ENCODE measurements at regions not wholly inside any gene's neighbourhood (a gene's known extent, or its start where the extent isn't known, plus 50 kb on each side); places are given as distances from the start of the nearest gene placed in this dataset.

- TF ChIP-seq GATA3 (IDR thresholded peaks at IDR 0.05; ENCODE audit: low read depth, low read length): no peak
- no peak for TF ChIP-seq GATA2 (IDR thresholded peaks at IDR 0.05; ENCODE audit: low read depth, low read length)
Observed at GRCh38 chr2:150710916-150711315, 223.4 kb upstream of the RND3 start.

DNA sequence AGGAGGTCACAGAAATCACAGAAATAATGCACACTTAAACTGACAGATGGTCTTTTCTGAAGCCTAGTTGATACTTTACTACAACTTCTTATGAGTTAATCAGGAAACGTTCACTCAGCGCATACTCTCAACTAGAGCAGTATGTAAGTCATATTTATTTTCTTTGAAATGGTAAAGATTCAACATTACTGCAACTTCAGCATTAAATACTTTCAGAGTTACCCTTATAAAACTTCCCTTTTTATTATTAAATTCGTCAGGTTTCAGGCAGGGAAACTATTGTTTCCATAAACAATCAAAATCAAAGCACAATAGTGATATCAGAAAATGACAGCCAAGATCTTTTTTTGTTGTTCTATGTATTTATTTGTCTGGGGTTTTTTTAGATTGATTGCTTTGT lies 222.6 kb upstream of the RND3 start:
- TF ChIP-seq GATA2 (IDR thresholded peaks at IDR 0.05; ENCODE audit: low read depth, low read length) (no peak), GATA3 (IDR thresholded peaks at IDR 0.05; ENCODE audit: low read depth, low read length) (no peak)

DNA sequence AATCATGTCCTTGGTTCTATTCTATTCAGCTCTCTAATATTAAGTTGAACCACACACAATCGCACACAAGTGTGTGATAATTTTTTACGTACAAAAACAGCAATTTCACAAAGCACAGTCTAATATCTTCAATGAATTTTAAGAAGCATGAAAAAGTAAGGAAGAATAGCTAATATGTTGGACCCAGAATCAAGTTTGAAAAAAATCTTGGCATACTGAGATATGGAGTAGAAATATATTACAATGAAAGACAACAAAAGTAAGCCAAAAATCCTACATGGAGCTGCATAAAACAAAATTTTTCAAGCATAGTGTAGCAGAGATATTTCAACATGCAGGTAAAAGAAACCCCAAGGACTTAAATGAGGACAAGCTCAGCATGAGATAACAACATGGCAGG lies 219.1 kb upstream of the RND3 start:
- TF ChIP-seq GATA3 (IDR thresholded peaks at IDR 0.05; ENCODE audit: low read depth, low read length) (no peak), GATA2 (IDR thresholded peaks at IDR 0.05; ENCODE audit: low read depth, low read length) (no peak)

- no peak for TF ChIP-seq GATA2 (IDR thresholded peaks at IDR 0.05; ENCODE audit: low read depth, low read length)
- TF ChIP-seq GATA3 (IDR thresholded peaks at IDR 0.05; ENCODE audit: low read depth, low read length): no peak
Observed at GRCh38 chr2:150705767-150706166, 218.3 kb upstream of the RND3 start.

GRCh38 chr2:150705357-150705756 lies 217.9 kb upstream of the RND3 start:
- no peak for TF ChIP-seq GATA3 (IDR thresholded peaks at IDR 0.05; ENCODE audit: low read depth, low read length)
- TF ChIP-seq GATA2 (IDR thresholded peaks at IDR 0.05; ENCODE audit: low read depth, low read length): no peak

DNA sequence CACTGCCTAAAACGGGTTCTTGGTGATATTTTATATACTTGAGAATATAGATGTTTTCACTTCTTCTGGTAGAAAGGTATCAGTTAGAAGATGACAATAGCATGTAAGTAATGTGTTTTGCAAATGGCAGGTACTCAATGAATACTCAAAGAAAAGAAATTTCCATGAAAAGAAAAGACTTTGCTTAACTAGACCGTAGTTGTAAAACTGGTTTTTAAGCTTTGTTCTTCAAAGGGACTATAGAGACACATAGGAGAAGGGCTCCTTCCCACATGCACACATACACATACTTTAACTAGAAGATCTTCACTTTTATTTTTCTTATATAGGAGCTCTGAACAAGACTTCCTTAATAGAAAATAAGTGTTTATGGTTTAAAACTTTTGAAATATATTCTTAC lies 215.3 kb upstream of the RND3 start:
- TF ChIP-seq GATA3 (IDR thresholded peaks at IDR 0.05; ENCODE audit: low read depth, low read length) (no peak), GATA2 (IDR thresholded peaks at IDR 0.05; ENCODE audit: low read depth, low read length) (no peak)

DNA sequence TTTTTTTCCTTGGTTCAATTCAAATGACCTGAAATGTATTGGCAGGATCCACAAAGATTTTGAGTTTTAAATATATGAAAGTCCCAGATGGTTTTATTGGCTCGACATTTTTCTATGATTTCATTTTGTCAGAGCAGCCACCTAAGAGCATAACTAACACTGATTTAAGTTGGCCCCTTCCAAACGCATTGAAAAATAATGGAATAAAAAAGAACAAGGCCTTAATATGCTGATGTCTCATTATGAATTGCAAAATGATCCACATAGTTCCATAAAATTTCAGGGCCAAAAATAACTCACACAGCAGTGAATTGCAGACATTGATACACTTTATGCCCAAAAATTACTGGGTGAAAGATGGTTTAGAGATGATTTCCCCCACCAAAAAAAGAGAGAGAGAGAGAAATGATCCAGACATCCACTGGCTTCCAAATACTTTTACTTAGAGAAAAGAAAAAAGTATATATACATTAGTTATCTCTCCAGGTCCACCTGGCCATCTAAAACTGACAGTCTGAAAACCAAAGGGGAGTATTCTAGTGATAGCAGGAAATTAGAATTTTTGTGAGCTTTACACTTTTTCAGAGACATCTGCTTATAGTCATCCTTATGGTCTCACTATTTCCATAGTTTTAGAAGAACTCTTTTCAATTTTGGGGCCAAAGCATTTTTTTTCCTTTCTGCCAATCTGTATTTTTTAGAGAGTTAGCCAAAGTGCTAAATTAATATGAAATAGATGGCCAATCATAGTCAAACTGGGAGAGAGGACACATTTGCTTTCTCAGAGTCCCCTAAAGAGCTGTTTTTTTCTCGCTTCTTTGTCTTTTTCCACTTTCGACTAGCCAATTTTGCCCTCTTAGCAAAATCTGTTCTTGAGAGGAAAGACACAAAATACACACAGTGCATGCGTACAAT lies 213.5 kb upstream of the RND3 start:
- TF ChIP-seq GATA3 (IDR thresholded peaks at IDR 0.05; ENCODE audit: low read depth, low read length) (no peak), GATA2 (IDR thresholded peaks at IDR 0.05; ENCODE audit: low read depth, low read length) (no peak)

GRCh38 chr2:150699218-150699617 lies 211.8 kb upstream of the RND3 start:
- TF ChIP-seq GATA3 (IDR thresholded peaks at IDR 0.05; ENCODE audit: low read depth, low read length) (no peak), GATA2 (IDR thresholded peaks at IDR 0.05; ENCODE audit: low read depth, low read length) (no peak)

DNA sequence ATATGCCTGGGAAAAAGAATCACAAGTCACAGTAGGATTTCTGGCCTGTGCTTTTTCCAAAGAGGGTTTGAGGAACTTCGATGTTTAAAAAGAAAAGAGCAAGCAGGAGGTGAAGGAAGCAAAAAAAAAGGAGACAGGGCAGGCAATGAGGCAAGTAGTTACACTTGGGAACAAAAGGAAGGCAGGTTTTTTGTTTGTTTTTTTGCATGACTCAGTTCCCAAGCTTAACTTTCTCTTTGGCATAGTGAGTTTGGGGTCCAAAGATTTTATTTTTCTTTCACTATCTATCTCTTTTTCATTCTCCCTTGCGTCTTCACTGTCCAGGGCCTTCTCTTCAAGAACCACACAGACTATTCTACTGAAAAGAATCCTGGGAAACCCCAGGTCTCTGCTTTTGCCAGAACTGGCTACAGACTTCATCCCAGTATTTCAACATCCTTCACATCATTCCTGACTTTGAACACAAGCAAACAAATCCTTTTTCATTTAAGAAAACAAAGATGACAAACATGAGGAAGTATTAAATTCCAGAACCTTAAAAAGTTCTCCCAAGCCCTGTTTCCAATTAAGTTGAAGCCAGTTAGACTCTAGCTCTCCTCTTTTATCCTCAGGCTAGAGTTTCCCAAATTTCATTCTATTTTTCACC lies 210.7 kb upstream of the RND3 start:
- TF ChIP-seq GATA3 (IDR thresholded peaks at IDR 0.05; ENCODE audit: low read depth, low read length) (no peak), GATA2 (IDR thresholded peaks at IDR 0.05; ENCODE audit: low read depth, low read length) (no peak)

DNA sequence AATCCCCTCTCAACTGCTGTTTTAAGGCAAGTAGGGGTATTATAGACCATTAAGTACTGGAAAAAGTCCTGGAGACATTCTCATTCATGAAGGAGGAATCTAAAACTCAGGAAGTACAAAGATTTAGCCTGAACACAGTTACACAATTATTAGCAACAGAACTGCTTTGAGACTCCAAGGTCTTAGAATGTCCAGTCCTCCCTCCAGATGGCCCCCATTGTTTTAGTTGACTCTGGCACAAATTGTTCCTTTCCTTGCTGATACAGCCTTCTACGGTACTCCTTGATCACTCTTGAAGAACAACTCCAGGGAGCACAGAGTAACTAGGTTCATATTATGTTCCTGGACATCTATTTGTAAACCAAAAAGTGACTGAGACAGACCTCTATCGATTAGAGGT lies 210.1 kb upstream of the RND3 start:
- TF ChIP-seq GATA3 (IDR thresholded peaks at IDR 0.05; ENCODE audit: low read depth, low read length): no peak
- no peak for TF ChIP-seq GATA2 (IDR thresholded peaks at IDR 0.05; ENCODE audit: low read depth, low read length)

DNA sequence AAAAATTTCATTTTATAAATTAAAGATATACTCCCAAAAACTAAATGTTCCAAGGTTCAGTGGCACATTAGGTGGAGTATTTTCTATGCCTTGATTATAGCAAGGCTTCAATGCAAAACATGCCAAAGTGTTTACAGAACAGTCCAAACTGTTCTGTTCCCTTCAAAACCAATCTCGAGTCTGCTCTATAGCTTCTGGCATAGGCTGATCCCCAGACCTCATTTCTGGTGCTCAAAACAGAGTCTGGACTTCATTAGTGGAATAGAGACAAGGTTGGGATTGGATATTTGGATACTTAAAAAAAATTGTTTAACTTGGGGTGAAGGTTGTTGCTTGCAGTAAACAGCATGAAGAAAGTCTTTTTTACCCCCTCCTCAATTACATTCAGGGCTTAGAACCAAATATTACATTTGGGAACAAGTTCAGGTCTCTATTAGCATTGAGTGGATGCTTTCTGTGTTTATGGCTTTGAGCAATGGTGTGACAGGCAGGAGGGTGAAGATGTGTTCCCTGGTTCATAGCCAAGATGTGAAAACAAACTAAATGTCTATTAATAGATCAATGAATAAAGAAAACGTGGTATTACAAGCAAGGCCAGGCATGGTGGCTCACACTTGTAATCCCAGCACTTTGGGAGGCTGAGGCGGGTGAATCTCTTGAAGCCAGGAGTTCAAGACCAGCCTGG lies 208.1 kb upstream of the RND3 start:
- no peak for TF ChIP-seq GATA2 (IDR thresholded peaks at IDR 0.05; ENCODE audit: low read depth, low read length)
- no peak for TF ChIP-seq GATA3 (IDR thresholded peaks at IDR 0.05; ENCODE audit: low read depth, low read length)

DNA sequence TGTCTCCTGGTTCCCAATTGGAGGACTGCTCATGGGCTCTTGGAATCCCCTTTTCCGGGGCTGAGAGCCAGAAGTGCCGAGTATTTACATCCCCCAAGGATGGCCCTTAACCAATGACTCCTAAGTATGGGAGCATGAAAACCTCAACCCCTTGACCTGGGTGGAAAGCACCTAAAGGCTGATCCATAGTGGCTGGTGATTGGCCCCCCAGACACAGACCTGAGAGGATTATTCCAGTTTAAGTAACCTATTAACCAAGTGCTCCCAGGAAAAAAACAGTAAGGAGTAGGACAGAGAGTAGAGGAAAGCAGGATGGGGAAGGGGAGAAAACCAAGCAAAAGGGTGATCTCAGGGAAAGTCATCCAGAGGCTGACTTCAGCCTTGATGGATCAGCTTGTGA lies 206.1 kb upstream of the RND3 start:
- TF ChIP-seq GATA3 (IDR thresholded peaks at IDR 0.05; ENCODE audit: low read depth, low read length) (no peak), GATA2 (IDR thresholded peaks at IDR 0.05; ENCODE audit: low read depth, low read length) (no peak)

DNA sequence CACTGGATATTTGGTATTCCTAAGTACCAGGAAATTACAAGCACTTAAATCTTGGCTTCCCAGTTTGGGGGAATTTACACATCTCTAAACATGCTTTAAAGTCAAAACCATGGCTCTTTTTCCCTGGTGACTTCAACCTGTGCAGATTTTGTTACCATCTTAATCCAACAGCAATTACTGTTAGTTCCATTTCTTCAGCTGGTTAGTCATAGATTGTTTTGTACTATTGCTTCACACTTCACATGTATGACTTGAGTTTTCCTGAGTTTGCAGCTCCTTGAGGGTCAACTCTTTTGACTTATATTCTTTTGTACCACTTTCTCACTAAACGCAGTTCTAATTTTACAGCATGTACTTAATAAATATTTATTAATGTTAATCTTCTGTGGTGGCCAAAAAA lies 203.4 kb upstream of the RND3 start:
- no peak for TF ChIP-seq GATA2 (IDR thresholded peaks at IDR 0.05; ENCODE audit: low read depth, low read length)
- TF ChIP-seq GATA3 (IDR thresholded peaks at IDR 0.05; ENCODE audit: low read depth, low read length): no peak

GRCh38 chr2:150690261-150690660 lies 202.8 kb upstream of the RND3 start:
- no peak for TF ChIP-seq GATA2 (IDR thresholded peaks at IDR 0.05; ENCODE audit: low read depth, low read length)
- no peak for TF ChIP-seq GATA3 (IDR thresholded peaks at IDR 0.05; ENCODE audit: low read depth, low read length)

Measured in SH-SY5Y (cell line).